ENCODE measurements at regions not wholly inside any gene's neighbourhood (a gene's known extent, or its start where the extent isn't known, plus 50 kb on each side); places are given as distances from the start of the nearest gene placed in this dataset.
A peak's percentile ranks its signal among the peaks of the same experiment; 100 is the strongest.

DNA sequence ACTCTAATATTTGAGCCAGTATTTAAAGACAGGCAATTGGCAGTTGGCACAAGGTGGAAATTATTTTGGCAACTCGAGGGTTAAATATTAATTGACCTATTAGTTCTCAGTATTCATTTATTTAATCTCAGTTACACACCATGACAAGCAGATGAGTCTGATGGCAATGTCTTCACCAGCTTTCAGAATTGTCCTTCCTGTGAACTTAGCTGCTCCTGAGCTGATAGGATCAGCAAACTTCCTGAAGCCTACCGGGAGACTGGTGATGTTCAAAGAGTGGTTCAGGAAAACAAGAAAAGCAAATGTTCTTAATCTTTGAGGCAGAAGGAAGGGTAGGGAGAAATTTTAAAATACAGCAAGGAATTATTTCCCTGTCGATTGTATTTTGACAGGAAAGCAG, 522.2 kb downstream of the SOX2 start:
- Histone ChIP-seq H3K4me3 (no peak overlapping the region), H3K4me1 (replicated peaks in 1 of 2) (peaks cover 19 to 32% of the 10 kb centered on the region in 2 donors), H3K27ac (no peak overlapping the region)
- ATAC-seq (replicated peaks in 6 of 8), result no peak
- in situ Hi-C loops (cut with MboI; ENCODE audit: low pct_unique_long_range_greater_than_20kb in 2 of 9, low sequenced_read_pairs in 9 of 9, unreplicated experiment in 9 of 9), result no loop called here
- 0 to 100% (median 69%) methylated on average over 1 to 3 of the region's 3 CpGs for WGBS, 10 experiments

DNA sequence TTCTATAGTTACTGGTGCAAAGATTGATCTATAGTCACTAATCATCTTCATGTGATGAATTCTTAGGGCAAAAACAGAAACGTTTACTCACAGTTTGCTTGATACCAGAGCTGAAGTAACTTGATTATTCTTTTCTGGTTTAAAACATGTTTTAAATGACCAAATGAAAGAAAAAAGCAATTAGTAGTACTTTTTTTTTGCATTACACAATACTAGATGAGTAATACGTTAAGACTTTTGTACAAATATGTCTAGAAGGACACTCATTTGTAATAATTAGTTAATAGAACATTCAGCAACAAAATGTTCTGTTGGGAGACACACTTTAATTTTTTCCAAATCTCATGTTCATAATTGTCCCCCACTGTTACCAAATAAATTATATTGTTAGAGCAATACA, 523.2 kb downstream of the SOX2 start:
- peaks cover 26 to 41% of the 10 kb centered on the region in 2 donors for H3K4me1 ChIP-seq (replicated peaks in 1 of 2)
- ATAC-seq (replicated peaks in 6 of 8), result no peak
- H3K27ac ChIP-seq, result no peak overlapping the region
- H3K4me3 ChIP-seq, result no peak overlapping the region
- in situ Hi-C loops (cut with MboI; ENCODE audit: low pct_unique_long_range_greater_than_20kb in 2 of 9, low sequenced_read_pairs in 9 of 9, unreplicated experiment in 9 of 9), result no loop called here
- WGBS, 10 experiments, result 0 to 100% (median 67%) methylated on average over 1 to 2 of the region's 2 CpGs; no CpG with 5 or more reads in 1 of the 10 experiments

DNA sequence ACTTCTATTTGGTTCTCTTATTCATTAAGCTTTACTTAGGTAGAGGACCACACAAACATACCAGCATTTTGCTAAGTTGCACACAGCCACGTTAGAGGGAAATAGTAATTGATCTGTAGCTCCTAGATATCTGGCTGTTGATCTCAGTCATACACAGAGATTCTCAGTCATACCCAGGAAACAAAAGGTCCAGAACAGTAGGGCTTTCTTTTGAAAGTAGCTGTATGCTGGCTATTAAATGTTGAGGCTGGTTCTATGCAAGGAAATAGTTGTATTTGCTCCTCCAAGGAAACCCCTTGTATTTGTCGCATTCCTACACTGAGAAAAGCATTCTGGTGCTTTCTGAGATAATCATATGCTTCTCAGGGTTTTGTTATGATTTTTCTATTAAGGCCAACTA, 523.8 kb downstream of the SOX2 start:
- Histone ChIP-seq H3K4me1 (replicated peaks in 1 of 2) (peaks cover 28 to 47% of the 10 kb centered on the region in 2 donors), H3K27ac (no peak overlapping the region), H3K4me3 (no peak overlapping the region)
- in situ Hi-C loops (cut with MboI; ENCODE audit: low pct_unique_long_range_greater_than_20kb in 2 of 9, low sequenced_read_pairs in 9 of 9, unreplicated experiment in 9 of 9), result no loop called here
- WGBS, 10 experiments, result 0 to 100% (median 35%) methylated on average over 1 to 2 of the region's 2 CpGs; no CpG with 5 or more reads in 2 of the 10 experiments
- peak in 1 of 8 experiments; percentile 25 for ATAC-seq (replicated peaks in 6 of 8)

DNA sequence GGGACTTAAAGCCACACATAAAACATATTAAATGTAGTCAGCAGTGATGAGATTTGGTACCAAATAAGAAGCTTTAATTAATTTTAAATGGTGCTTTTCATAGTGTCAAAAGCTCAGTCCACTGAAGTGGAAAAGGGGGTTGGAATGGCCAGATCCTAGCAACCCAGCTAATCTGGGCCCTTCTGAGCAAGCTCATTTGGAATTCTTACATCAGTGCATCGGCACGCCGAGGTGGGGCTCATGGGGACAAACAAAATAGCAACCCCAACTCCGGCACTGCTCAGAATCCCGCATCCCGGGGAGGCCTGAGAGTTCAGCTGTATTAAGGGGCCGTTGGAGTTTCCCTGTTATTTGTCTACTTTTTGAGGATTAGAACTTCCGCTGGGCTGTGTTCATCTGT, 526.4 kb downstream of the SOX2 start:
- Histone ChIP-seq H3K27ac (peak overlapping the region; percentile 76 to 83), H3K4me1 (replicated peaks in 1 of 2) (peaks cover 36 to 70% of the 10 kb centered on the region in 2 donors), H3K4me3 (no peak overlapping the region)
- ATAC-seq (replicated peaks in 6 of 8), result peak in 6 of 8 experiments; percentile 33 to 65 (median 63)
- in situ Hi-C loops (cut with MboI; ENCODE audit: low pct_unique_long_range_greater_than_20kb in 2 of 9, low sequenced_read_pairs in 9 of 9, unreplicated experiment in 9 of 9), result no loop called here
- WGBS, 10 experiments, result 0 to 39% (median 3%) methylated on average over 2 to 6 of the region's 8 CpGs; no CpG with 5 or more reads in 4 of the 10 experiments

DNA sequence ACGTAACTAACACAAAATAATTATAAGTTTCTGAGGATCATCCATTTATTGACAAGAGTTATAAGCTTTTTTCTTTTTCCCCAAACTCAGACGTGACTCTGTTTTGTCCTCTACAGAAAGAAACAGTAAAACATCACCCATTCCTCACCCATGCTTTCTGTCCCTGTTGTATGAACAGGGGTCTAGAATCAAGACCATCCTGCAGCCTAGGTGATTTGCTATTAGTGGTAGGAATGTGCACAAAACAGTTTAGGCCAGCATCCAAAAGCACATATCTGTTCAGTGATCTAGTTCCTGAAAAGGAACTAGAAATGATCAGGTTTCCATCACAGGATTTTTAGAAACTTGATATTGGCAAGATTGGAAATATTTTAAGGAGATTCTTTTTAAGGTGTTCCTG, 527.6 kb downstream of the SOX2 start:
- no peak for ATAC-seq (replicated peaks in 6 of 8)
- WGBS, 10 experiments, result 0 to 89% (median 40%) methylated on average over 1 to 2 of the region's 2 CpGs; no CpG with 5 or more reads in 1 of the 10 experiments
- in situ Hi-C loops (cut with MboI; ENCODE audit: low pct_unique_long_range_greater_than_20kb in 2 of 9, low sequenced_read_pairs in 9 of 9, unreplicated experiment in 9 of 9), result no loop called here
- Histone ChIP-seq H3K27ac (peak overlapping the region in 1 of 2 donors; percentile 8), H3K4me3 (no peak overlapping the region), H3K4me1 (replicated peaks in 1 of 2) (peaks cover 48 to 77% of the 10 kb centered on the region in 2 donors)

DNA sequence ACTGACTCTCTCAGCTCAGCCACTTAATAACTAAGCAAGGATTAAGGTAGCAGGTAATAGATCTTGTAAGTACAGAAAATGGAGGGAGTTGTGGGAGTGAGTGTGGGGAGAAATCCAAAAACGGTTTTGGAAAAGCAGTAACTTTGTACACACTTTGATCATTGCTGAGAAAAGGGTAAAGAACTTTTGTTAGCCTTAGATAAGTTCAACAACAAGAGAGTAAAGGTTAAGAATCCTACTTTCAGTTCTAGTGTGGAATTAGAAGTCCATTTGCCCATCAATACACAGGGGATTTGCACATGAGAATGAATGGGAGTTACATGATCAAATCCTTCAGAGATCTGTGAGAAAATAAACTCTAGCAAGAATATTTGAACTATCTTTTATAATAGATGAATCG, 528.7 kb downstream of the SOX2 start:
- H3K27ac ChIP-seq, result peak overlapping the region; percentile 83 to 85
- no peak overlapping the region for H3K4me3 ChIP-seq
- H3K4me1 ChIP-seq (replicated peaks in 1 of 2), result peaks cover 47 to 76% of the 10 kb centered on the region in 2 donors
- no peak for ATAC-seq (replicated peaks in 6 of 8)
- WGBS, 10 experiments, result 0 to 23% (median 10%) methylated on average over 1 to 2 of the region's 2 CpGs
- in situ Hi-C loops (cut with MboI; ENCODE audit: low pct_unique_long_range_greater_than_20kb in 2 of 9, low sequenced_read_pairs in 9 of 9, unreplicated experiment in 9 of 9), result no loop called here

DNA sequence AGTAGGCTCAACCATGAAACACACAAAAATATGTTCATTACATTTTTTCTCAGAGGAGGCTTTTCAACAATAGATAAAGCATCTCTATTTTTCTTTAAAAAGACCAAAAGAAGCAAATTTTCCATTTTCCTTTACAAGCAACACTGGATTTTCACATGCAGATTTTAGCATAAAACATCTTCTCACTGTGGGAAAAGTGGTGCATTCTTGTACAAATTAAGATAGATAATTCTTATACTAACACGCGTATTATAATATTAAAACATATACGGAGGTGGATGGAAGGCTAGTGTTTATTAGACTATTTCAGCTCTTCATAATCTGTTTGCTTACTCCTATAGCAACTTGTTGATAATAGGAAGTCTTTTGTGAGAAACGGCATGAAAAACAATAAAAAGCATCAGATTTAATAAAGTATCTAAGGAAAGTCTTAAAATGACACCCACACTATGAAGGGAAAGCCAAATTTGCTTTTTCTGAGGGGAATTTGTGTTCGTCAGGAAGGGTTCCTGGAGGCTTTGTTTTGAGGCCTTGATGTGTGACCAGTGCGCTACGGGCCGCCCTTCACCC, 529.6 kb downstream of the SOX2 start:
- Histone ChIP-seq H3K4me3 (peak overlapping the region in 4 of 5 donors; percentile 3 to 21 (median 9)), H3K27ac (peak overlapping the region; percentile 83 to 85), H3K4me1 (replicated peaks in 1 of 2) (peaks cover 47 to 76% of the 10 kb centered on the region in 2 donors)
- WGBS, 10 experiments, result 4 to 100% (median 20%) methylated on average over 1 to 8 of the region's 8 CpGs; no CpG with 5 or more reads in 1 of the 10 experiments
- in situ Hi-C loops (cut with MboI; ENCODE audit: low pct_unique_long_range_greater_than_20kb in 2 of 9, low sequenced_read_pairs in 9 of 9, unreplicated experiment in 9 of 9), result no loop called here
- ATAC-seq (replicated peaks in 6 of 8), result no peak

DNA sequence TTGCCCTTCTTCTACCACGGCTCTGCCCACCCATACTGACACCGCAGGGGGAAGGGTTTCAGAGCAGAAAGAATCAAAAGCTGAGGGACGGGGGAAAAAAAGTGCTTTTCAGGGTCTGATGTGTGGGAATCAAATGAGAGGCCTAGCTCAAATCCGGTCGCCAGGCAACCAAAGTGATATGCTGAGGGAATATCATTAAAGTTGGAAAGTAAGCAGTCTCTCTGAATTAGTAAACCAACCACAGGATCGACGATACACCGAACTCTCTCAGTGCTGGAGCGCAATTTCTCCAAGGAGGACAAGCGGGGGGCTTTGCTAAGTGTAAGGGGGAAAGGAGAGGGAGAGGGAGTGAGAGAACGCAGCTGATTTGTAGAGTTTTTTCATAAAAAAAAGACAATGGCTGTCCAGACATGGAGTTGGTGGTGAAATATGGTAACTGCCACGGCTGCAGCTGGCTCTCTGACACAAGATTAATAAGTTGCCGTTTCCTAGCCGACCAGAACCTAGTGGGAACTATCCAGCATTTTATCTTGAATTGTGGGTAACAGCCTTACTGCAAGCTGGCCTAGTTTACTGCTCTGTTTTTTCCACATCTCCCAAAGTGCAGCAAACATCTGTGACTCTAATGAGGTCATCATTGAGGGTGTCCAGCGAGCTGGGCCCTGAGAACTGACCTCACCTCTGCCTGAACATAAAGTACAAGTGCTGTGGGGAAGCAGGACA, 530.2 kb downstream of the SOX2 start:
- WGBS, 10 experiments, result 0 to 28% (median 2%) methylated on average over 4 to 13 of the region's 15 CpGs; no CpG with 5 or more reads in 1 of the 10 experiments
- peak in 6 of 8 experiments; percentile 36 to 87 (median 83) for ATAC-seq (replicated peaks in 6 of 8)

DNA sequence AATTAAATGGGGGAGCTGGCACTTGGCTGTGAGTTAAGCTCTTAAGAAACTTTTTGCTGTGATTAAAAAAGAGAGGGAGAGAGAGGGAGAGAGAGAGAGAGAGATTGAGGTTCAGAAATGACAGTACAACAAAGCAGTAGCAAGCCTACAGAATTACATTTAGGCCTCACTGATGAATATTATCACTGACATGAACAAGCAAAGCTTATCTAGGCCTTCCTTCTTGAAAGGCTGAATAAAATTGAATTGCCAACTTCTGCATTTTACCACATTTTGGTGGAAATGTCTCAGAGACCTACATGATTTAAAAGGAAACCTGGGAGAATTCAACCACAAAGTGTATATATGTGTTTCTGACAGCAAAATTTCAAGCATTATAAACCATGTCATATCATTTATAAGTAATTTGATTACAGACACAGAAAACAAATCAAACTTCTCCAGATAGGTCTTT, 530.8 kb downstream of the SOX2 start:
- in situ Hi-C loops (cut with MboI; ENCODE audit: low pct_unique_long_range_greater_than_20kb in 2 of 9, low sequenced_read_pairs in 9 of 9, unreplicated experiment in 9 of 9), result no loop called here
- H3K4me3 ChIP-seq, result no peak overlapping the region
- no peak for ATAC-seq (replicated peaks in 6 of 8)
- H3K4me1 ChIP-seq (replicated peaks in 1 of 2), result peaks cover 45 to 70% of the 10 kb centered on the region in 2 donors
- H3K27ac ChIP-seq, result peak overlapping the region; percentile 83 to 85

More for the DNA sequence above, 530.2 kb downstream of the SOX2 start:
- in situ Hi-C loops (cut with MboI; ENCODE audit: low pct_unique_long_range_greater_than_20kb in 2 of 9, low sequenced_read_pairs in 9 of 9, unreplicated experiment in 9 of 9), result no loop called here
- Histone ChIP-seq H3K27ac (peak overlapping the region; percentile 83 to 85), H3K4me1 (replicated peaks in 1 of 2) (peaks cover 47 to 76% of the 10 kb centered on the region in 2 donors), H3K4me3 (peak overlapping the region in 4 of 5 donors; percentile 3 to 21 (median 9))

DNA sequence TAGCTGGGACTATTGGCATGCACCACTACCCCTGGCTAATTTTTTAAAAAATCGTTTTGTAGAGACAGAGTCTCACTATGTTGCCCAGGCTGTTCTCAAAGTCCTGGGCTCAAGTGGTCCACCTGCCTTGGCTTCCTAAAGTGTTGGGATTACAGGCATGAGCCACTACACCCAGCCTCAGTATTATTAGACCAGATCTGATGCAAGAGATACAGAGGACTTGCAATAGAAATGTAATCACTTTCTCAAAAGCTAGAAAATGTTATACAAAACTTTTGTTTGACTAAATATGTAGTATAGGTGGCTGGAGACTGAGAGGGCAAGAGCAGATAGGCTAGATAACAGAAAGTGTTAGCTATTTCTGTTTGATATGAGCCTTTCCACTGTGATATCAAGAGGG, 531.9 kb downstream of the SOX2 start:
- Histone ChIP-seq H3K27ac (peak overlapping the region; percentile 83 to 85), H3K4me1 (replicated peaks in 1 of 2) (peaks cover 36 to 61% of the 10 kb centered on the region in 2 donors), H3K4me3 (no peak overlapping the region)
- in situ Hi-C loops (cut with MboI; ENCODE audit: low pct_unique_long_range_greater_than_20kb in 2 of 9, low sequenced_read_pairs in 9 of 9, unreplicated experiment in 9 of 9), result no loop called here
- no peak for ATAC-seq (replicated peaks in 6 of 8)
- WGBS, 10 experiments, result 0 to 9% (median 0%) methylated on average over 1 of the region's 1 CpG; no CpG with 5 or more reads in 4 of the 10 experiments

DNA sequence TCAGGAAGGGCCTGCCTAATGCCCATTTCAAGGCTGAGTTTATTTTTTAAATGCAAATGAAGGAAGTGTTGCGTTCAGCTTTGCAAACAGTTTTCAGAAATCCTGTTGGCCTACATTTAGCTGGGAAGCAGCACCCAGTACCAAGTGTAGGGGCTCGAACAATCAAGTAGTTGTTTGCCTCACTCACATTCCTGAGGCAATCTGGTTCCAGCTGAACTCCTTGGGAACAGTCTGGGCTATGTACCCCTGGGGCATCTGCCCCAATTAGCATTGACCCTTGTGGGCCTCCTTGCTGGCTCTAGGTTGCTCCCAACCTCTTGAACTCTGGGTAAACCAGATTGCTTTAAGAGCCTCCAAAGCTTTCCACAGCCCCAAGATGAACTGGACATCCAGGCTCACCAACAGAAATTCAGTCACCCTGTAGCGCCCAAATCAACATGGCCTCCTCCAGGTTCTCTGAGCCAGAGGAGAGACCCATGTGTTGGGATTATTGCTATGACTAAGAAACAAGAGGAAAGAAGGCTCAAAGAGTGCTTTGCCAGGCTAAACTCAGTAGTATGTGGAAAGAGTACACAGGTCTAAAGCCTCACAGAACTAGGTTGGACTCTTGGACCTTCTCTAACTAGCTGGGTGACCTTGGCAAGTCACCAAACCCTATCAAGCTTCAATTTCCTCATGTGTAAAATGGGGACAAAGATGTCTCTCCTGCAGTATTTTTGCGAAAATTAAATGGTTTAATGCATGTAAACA, 532.7 kb downstream of the SOX2 start:
- ATAC-seq (replicated peaks in 6 of 8), result peak in 2 of 8 experiments; percentile 8 to 10
- H3K27ac ChIP-seq, result peak overlapping the region; percentile 83 to 85
- H3K4me1 ChIP-seq (replicated peaks in 1 of 2), result peaks cover 28 to 53% of the 10 kb centered on the region in 2 donors
- 0 to 100% (median 50%) methylated on average over 1 to 4 of the region's 4 CpGs; no CpG with 5 or more reads in 1 of the 10 experiments for WGBS, 10 experiments
- H3K4me3 ChIP-seq, result no peak overlapping the region
- in situ Hi-C loops (cut with MboI; ENCODE audit: low pct_unique_long_range_greater_than_20kb in 2 of 9, low sequenced_read_pairs in 9 of 9, unreplicated experiment in 9 of 9), result no loop called here

DNA sequence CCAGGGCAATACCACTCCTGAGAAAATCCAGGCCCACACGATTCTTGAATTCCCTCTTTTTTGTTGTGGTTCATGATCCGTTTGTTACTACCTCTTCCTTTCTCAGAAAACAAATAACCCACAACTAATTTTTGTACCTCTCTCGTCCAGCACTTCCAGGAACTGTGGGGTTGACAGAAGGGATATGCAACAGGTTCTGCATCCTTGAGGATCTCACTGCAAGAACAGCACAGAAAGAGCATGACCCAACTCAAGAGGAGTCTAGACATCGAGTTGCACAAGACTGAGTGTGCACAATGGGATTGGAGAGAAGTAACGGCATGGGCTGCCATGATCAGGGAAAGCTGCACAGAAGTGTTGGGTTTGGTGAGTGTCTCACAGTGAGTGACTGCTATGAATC, 533.3 kb downstream of the SOX2 start:
- no peak overlapping the region for H3K27ac ChIP-seq

DNA sequence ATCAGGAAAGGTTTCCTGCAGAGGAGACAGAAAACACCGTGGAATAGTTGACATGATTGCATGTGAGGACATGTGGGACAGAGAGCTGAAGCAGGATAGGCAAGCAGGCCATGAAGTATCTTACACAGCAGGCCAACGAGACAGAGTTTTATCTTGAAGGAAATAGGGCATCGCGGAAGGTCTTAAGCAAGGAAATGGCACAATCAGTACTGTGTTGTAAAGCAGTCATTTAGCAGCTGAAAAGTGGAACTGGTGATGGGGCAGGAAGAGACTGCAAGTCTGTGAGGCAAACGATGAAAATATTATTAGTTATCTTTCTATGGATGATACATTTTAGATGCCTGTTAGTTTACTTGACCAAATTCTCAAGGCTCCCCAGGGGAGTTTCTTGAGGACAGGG, 535.1 kb downstream of the SOX2 start:
- no peak overlapping the region for H3K4me3 ChIP-seq
- peaks cover 24 to 30% of the 10 kb centered on the region in 2 donors for H3K4me1 ChIP-seq (replicated peaks in 1 of 2)
- WGBS, 10 experiments, result 6 to 94% (median 91%) methylated on average over 2 to 5 of the region's 5 CpGs; no CpG with 5 or more reads in 3 of the 10 experiments
- H3K27ac ChIP-seq, result no peak overlapping the region
- in situ Hi-C loops (cut with MboI; ENCODE audit: low pct_unique_long_range_greater_than_20kb in 2 of 9, low sequenced_read_pairs in 9 of 9, unreplicated experiment in 9 of 9), result no loop called here
- no peak for ATAC-seq (replicated peaks in 6 of 8)

More for the DNA sequence above, 533.3 kb downstream of the SOX2 start:
- ATAC-seq (replicated peaks in 6 of 8), result no peak
- in situ Hi-C loops (cut with MboI; ENCODE audit: low pct_unique_long_range_greater_than_20kb in 2 of 9, low sequenced_read_pairs in 9 of 9, unreplicated experiment in 9 of 9), result no loop called here
- WGBS, 10 experiments, result 0 to 100% (median 83%) methylated on average over 1 to 5 of the region's 5 CpGs; no CpG with 5 or more reads in 1 of the 10 experiments
- peaks cover 26 to 46% of the 10 kb centered on the region in 2 donors for H3K4me1 ChIP-seq (replicated peaks in 1 of 2)
- no peak overlapping the region for H3K4me3 ChIP-seq

Data from motor neuron (in vitro differentiated cells).